GM23338 (cell line): ENCODE measurements at regions not wholly inside any gene's neighbourhood (a gene's known extent, or its start where the extent isn't known, plus 50 kb on each side); places are given as distances from the start of the nearest gene placed in this dataset.
"Not testable (repeated sequence)": the region's sequence is repeated elsewhere in the genome, so short reads cannot be mapped to it uniquely, and the experiment has no call there.

Experiments used
- ATAC-seq: fragments of 200-7000 bp; cut with Tn5 transposase; 3 replicates; pipeline ENCODE4 v1.9.1; 2020
- DNase-seq: peaks from one replicate; pipeline ENCODE4 v3.0.0-alpha.2; 2015; ENCODE audit warnings: low spot score
- H2AFZ ChIP-seq: fragments of 200-600 bp; sonication (generic); 2 replicates; pipeline ENCODE4 v1.8.0; 2016; ENCODE audit warnings: antibody characterized with exemption, mild to moderate bottlenecking, moderate library complexity
- H3F3A ChIP-seq: fragments of 200-600 bp; sonication (generic); replicated peaks from 2 replicates; pipeline ENCODE4 v1.8.0; 2017; ENCODE audit warnings: antibody characterized with exemption, mixed run types, low read depth
- H3K27ac ChIP-seq: fragments of 200-600 bp; sonication (generic); 2 replicates; pipeline ENCODE4 v1.6.1; 2016; ENCODE audit warnings: low read depth
- H3K27me3 ChIP-seq: fragments of 200-600 bp; sonication (generic); 2 replicates; pipeline ENCODE4 v1.8.0; 2016; ENCODE audit warnings: mild to moderate bottlenecking, mixed run types, moderate library complexity; ENCODE audit not compliant: insufficient read depth
- H3K36me3 ChIP-seq: fragments of 200-600 bp; sonication (generic); 2 replicates; pipeline ENCODE4 v1.8.0; 2016; ENCODE audit warnings: mild to moderate bottlenecking; ENCODE audit not compliant: insufficient read depth
- H3K4me1 ChIP-seq: fragments of 200-600 bp; sonication (generic); 2 replicates; pipeline ENCODE4 v1.8.0; 2016; ENCODE audit warnings: mild to moderate bottlenecking, moderate library complexity; ENCODE audit not compliant: insufficient read depth
- H3K4me2 ChIP-seq: fragments of 200-600 bp; sonication (generic); 2 replicates; pipeline ENCODE4 v1.7.1; 2017; ENCODE audit warnings: mixed run types
- H3K4me3 ChIP-seq: fragments of 200-600 bp; sonication (generic); 2 replicates; pipeline ENCODE4 v1.6.1; 2016; ENCODE audit warnings: mixed run types
- H3K79me2 ChIP-seq: fragments of 200-600 bp; sonication (generic); replicated peaks from 2 replicates; pipeline ENCODE4 v1.8.0; 2017; ENCODE audit warnings: mild to moderate bottlenecking; ENCODE audit not compliant: insufficient read depth
- H3K9me2 ChIP-seq: fragments of 200-600 bp; sonication (generic); 2 replicates; pipeline ENCODE4 v1.8.0; 2017; ENCODE audit not compliant: insufficient read depth
- H4K20me1 ChIP-seq: fragments of 200-600 bp; sonication (generic); replicated peaks from 2 replicates; pipeline ENCODE4 v1.8.0; 2017; ENCODE audit warnings: mild to moderate bottlenecking; ENCODE audit not compliant: insufficient read depth
- H3K27ac Mint-ChIP-seq: 2 replicates; pipeline ENCODE4 v1.8.0; 2020; ENCODE audit warnings: inconsistent platforms, mild to moderate bottlenecking, moderate library complexity, mixed read lengths
- H3K27me3 Mint-ChIP-seq: 3 replicates; pipeline ENCODE4 v1.8.0; 2022; ENCODE audit warnings: low read depth, mild to moderate bottlenecking, moderate library complexity, mixed read lengths, inconsistent platforms; ENCODE audit not compliant: insufficient read depth, poor library complexity
- H3K36me3 Mint-ChIP-seq: 3 replicates; pipeline ENCODE4 v1.8.0; 2021; ENCODE audit warnings: low read depth, mild to moderate bottlenecking, inconsistent platforms, moderate library complexity, mixed read lengths
- H3K4me1 Mint-ChIP-seq: 3 replicates; pipeline ENCODE4 v1.8.0; 2020; ENCODE audit warnings: mild to moderate bottlenecking, inconsistent platforms, mixed read lengths
- H3K4me3 Mint-ChIP-seq: 3 replicates; pipeline ENCODE4 v1.8.0; 2021; ENCODE audit warnings: moderate library complexity, mild to moderate bottlenecking, inconsistent platforms, mixed read lengths
- H3K9me3 Mint-ChIP-seq: 3 replicates; pipeline ENCODE4 v1.8.0; 2020; ENCODE audit warnings: moderate library complexity, mild to moderate bottlenecking, inconsistent platforms, mixed read lengths
- POLR2AphosphoS5 ChIP-seq: IDR thresholded peaks from 2 replicates; pipeline ENCODE4 v1.6.1; 2016; ENCODE audit warnings: antibody characterized with exemption, low read depth
- REST ChIP-seq: IDR thresholded peaks from one replicate; pipeline ENCODE4 v1.6.1; 2018; ENCODE audit warnings: antibody characterized with exemption; ENCODE audit not compliant: unreplicated experiment
- ZNF331 ChIP-seq: fragments of 250-450 bp; sonication (Bioruptor Pico); IDR thresholded peaks from 2 replicates; pipeline ENCODE4 v1.5.0; 2020; ENCODE audit warnings: low read depth, mild to moderate bottlenecking, moderate library complexity
- ZNF462 ChIP-seq: fragments of 250-450 bp; sonication (Bioruptor Pico); IDR thresholded peaks from 2 replicates; pipeline ENCODE4 v1.5.0; 2020; ENCODE audit warnings: mild to moderate bottlenecking, moderate library complexity

- TF ChIP-seq ZNF462 (CRISPR knock-in tag) (no peak), ZNF331 (no peak)
Observed at GRCh38 chr15:29645841-29646240, 176.4 kb downstream of the TJP1 start (continued).

- H3F3A ChIP-seq, H3K27ac Mint-ChIP-seq, H3K4me3 ChIP-seq, H3K4me1 Mint-ChIP-seq, H3K4me3 Mint-ChIP-seq, H3K27ac ChIP-seq, H3K27me3 Mint-ChIP-seq, H2AFZ ChIP-seq, H3K36me3 Mint-ChIP-seq, H3K79me2 ChIP-seq, H3K4me2 ChIP-seq, DNase-seq, H3K36me3 ChIP-seq, H3K4me1 ChIP-seq, H4K20me1 ChIP-seq, H3K27me3 ChIP-seq, ATAC-seq, H3K9me2 ChIP-seq: not testable (repeated sequence)
- H3K9me3 Mint-ChIP-seq, result peaks cover 25% of the 10 kb centered on the region
Observed at GRCh38 chr15:29644361-29644760, 177.9 kb downstream of the TJP1 start.

GRCh38 chr15:29638781-29639180 is 183.5 kb downstream of the TJP1 start:
- no peak overlapping the region for H3K27ac Mint-ChIP-seq
- H3K4me1 ChIP-seq, result no peaks in the 10 kb centered on the region
- H3K27me3 Mint-ChIP-seq, result peaks cover 5% of the 10 kb centered on the region
- no peak overlapping the region for H2AFZ ChIP-seq
- no peaks in the 10 kb centered on the region for H4K20me1 ChIP-seq
- H3F3A ChIP-seq, result no peaks in the 10 kb centered on the region
- no peaks in the 10 kb centered on the region; the same call in 1 of the 2 replicates for H3K36me3 ChIP-seq
- ATAC-seq (no peak), DNase-seq (no peak)
- no peak overlapping the region for H3K27ac ChIP-seq
- no peaks in the 10 kb centered on the region for H3K9me3 Mint-ChIP-seq
- no peaks in the 10 kb centered on the region for H3K79me2 ChIP-seq
- H3K4me1 Mint-ChIP-seq, result peaks cover 4% of the 10 kb centered on the region; the same call in 1 of the 3 replicates
- H3K27me3 ChIP-seq, result no peaks in the 10 kb centered on the region
- H3K4me2 ChIP-seq, result no peak overlapping the region
- no peak overlapping the region for H3K4me3 Mint-ChIP-seq
- peaks cover 5% of the 10 kb centered on the region; the same call in 1 of the 2 replicates for H3K9me2 ChIP-seq
- no peaks in the 10 kb centered on the region; the same call in 2 of the 3 replicates for H3K36me3 Mint-ChIP-seq
- no peak overlapping the region for H3K4me3 ChIP-seq
- TF ChIP-seq POLR2AphosphoS5 (no peak), REST (no peak)
